DND-41 (cell line): ENCODE measurements at regions not wholly inside any gene's neighbourhood (a gene's known extent, or its start where the extent isn't known, plus 50 kb on each side); places are given as distances from the start of the nearest gene placed in this dataset.

Source experiments
- CTCF ChIP-seq: IDR thresholded peaks from 2 replicates; pipeline ENCODE4 v1.5.1; 2012; ENCODE audit warnings: borderline replicate concordance, low read length, moderate library complexity, mild to moderate bottlenecking; ENCODE audit not compliant: poor library complexity, severe bottlenecking; ENCODE audit errors: extremely low read depth
- EZH2 ChIP-seq: IDR thresholded peaks from 3 replicates; pipeline ENCODE4 v1.6.1; 2012; ENCODE audit warnings: borderline replicate concordance, low read depth, mild to moderate bottlenecking, moderate library complexity, low read length, inconsistent platforms; ENCODE audit not compliant: severe bottlenecking

DNA sequence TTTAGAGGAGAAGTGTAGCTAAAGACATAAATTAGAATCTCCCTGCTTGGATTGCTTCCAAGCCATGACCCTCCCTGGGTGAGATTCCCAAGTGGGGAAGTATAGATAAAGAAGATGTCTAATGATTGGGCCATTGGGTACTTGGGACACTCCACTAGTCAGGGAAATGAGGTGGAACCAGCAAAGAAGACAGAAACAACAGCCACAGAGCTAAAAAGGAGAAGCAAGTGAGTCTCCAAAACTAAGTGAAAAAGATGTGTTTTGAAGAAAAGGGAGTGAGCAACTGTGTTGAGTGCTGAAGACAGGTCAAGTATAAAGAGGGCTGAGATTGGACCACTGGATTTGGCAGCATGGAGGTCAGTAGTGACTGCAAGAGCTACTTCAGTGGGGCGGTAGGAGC is 61.2 kb upstream of the FOXN2 start:
- no peak for TF ChIP-seq CTCF
- TF ChIP-seq EZH2 = no peak
